K562 (cell line): ENCODE measurements at regions not wholly inside any gene's neighbourhood (a gene's known extent, or its start where the extent isn't known, plus 50 kb on each side); places are given as distances from the start of the nearest gene placed in this dataset.

Experiments
- ATF3 ChIP-seq, 2 experiments: fragments of 450-650 bp in 1 of 2; sonication (generic) in 1 of 2; formaldehyde crosslinking in 1 of 2; IDR thresholded peaks in 1 of 2; conservative IDR thresholded peaks in 1 of 2; 2 replicates each; pipeline versions ENCODE4 v1.6.1 to v1.8.1; 2016 to 2023; ENCODE audit warnings: mild to moderate bottlenecking in 2 of 2, moderate library complexity in 2 of 2, inconsistent platforms in 1 of 2, missing genetic modification reagents in 1 of 2
- CBX8 ChIP-seq: fragments of 200-600 bp; sonication (generic); IDR thresholded peaks from 2 replicates; pipeline ENCODE4 v1.6.1; 2012; ENCODE audit warnings: borderline replicate concordance, mixed run types, low read depth, mild to moderate bottlenecking, moderate library complexity, mixed read lengths, low read length, control low read depth, inconsistent platforms; ENCODE audit not compliant: poor library complexity, severe bottlenecking; ENCODE audit errors: extremely low read depth
- CTCF ChIP-seq, 3 experiments: IDR thresholded peaks in 2 of 3; conservative IDR thresholded peaks in 1 of 3; 2 replicates each; pipeline ENCODE4 v1.5.1; 2011 to 2012; ENCODE audit warnings: low read length in 3 of 3, mild to moderate bottlenecking in 3 of 3, control low read depth in 2 of 3, improper control_type of control experiment in 1 of 3, inconsistent platforms in 1 of 3, low read depth in 1 of 3, mixed read lengths in 1 of 3, moderate library complexity in 1 of 3; ENCODE audit not compliant: insufficient read depth in 2 of 3
- DPF2 ChIP-seq: fragments of 450-650 bp; IDR thresholded peaks from 2 replicates; pipeline ENCODE4 v1.6.1; 2016
- GABPB1 ChIP-seq: sonication (generic); formaldehyde crosslinking; IDR thresholded peaks from 2 replicates; pipeline ENCODE4 v1.8.0; 2022; ENCODE audit warnings: mild to moderate bottlenecking, missing genetic modification reagents
- ILF3 ChIP-seq: fragments of 450-650 bp; IDR thresholded peaks from 2 replicates; pipeline ENCODE4 v1.6.1; 2018; ENCODE audit warnings: antibody characterized with exemption, mild to moderate bottlenecking, moderate library complexity, borderline replicate concordance
- JUNB ChIP-seq: fragments of 450-650 bp; formaldehyde crosslinking; conservative IDR thresholded peaks from 2 replicates; pipeline ENCODE4 v1.4.0; 2020; ENCODE audit warnings: mild to moderate bottlenecking
- MYC ChIP-seq, 2 experiments: fragments of 250-450 bp in 1 of 2; sonication (Bioruptor Pico) in 1 of 2; IDR thresholded peaks; 2 replicates each; pipeline versions ENCODE4 v1.5.1 to v1.6.1; 2012 to 2021; ENCODE audit warnings: low read depth in 2 of 2, borderline replicate concordance in 1 of 2, improper control_type of control experiment in 1 of 2, low read length in 1 of 2, mild to moderate bottlenecking in 1 of 2, moderate library complexity in 1 of 2
- NKRF ChIP-seq: fragments of 450-650 bp; IDR thresholded peaks from 2 replicates; pipeline ENCODE4 v1.6.1; 2016; ENCODE audit warnings: borderline replicate concordance
- POLR2A ChIP-seq: fragments of 450-650 bp; conservative IDR thresholded peaks from 2 replicates; pipeline ENCODE4 v1.6.1; 2016
- SMAD1 ChIP-seq: fragments of 150-350 bp; IDR thresholded peaks from 2 replicates; pipeline ENCODE4 v1.6.1; 2014; ENCODE audit warnings: low read length, low read depth; ENCODE audit not compliant: partially characterized antibody
- USF2 ChIP-seq: sonication (generic); formaldehyde crosslinking; IDR thresholded peaks from 2 replicates; pipeline ENCODE4 v1.5.0; 2020; ENCODE audit warnings: missing genetic modification reagents
- ZNF274 ChIP-seq: IDR thresholded peaks from 2 replicates; pipeline ENCODE4 v1.6.1; 2011; ENCODE audit warnings: low read depth, mild to moderate bottlenecking, low read length, moderate library complexity, borderline replicate concordance
- ZNF324 ChIP-seq: fragments of 250-450 bp; sonication (Bioruptor Pico); IDR thresholded peaks from 2 replicates; pipeline ENCODE4 v1.4.0; 2020; ENCODE audit warnings: mild to moderate bottlenecking

GRCh38 chr2:188132385-188132784, 159.3 kb upstream of the GULP1 start:
- TF ChIP-seq ATF3 (IDR thresholded peaks at IDR 0.05) = no peak
- TF ChIP-seq ATF3 (CRISPR knock-in tag; conservative IDR thresholded peaks at IDR 0.05) = no peak
- TF ChIP-seq ILF3 = no peak
- no peak for TF ChIP-seq POLR2A
- no peak for TF ChIP-seq CTCF (IDR thresholded peaks at IDR 0.05 in 2 of 3, conservative IDR thresholded peaks at IDR 0.05 in 1 of 3; ENCODE audit: insufficient read depth in 2 of 3, low read depth in 1 of 3, low read length in 3 of 3)
- no peak for TF ChIP-seq SMAD1
- TF ChIP-seq MYC (IDR thresholded peaks at IDR 0.05; ENCODE audit: low read depth, low read length) = no peak
- TF ChIP-seq MYC (CRISPR knock-in tag; IDR thresholded peaks at IDR 0.05; ENCODE audit: borderline replicate concordance, low read depth) = no peak
- TF ChIP-seq GABPB1 (CRISPR knock-in tag) = no peak
- no peak for TF ChIP-seq CBX8
- TF ChIP-seq NKRF = no peak
- no peak for TF ChIP-seq ZNF274
- no peak for TF ChIP-seq JUNB (CRISPR knock-in tag)
- TF ChIP-seq DPF2 = no peak
- no peak for TF ChIP-seq ZNF324 (CRISPR knock-in tag)
- no peak for TF ChIP-seq USF2 (CRISPR knock-in tag)
